Gastrocnemius medialis (tissue), 4 donors: ENCODE measurements at regions not wholly inside any gene's neighbourhood (a gene's known extent, or its start where the extent isn't known, plus 50 kb on each side); places are given as distances from the start of the nearest gene placed in this dataset.

ENCODE experiments used
- CTCF ChIP-seq, 5 experiments: fragments of 450-650 bp in 3 of 5; fragments of 200-600 bp in 2 of 5; sonication (generic) in 2 of 5; IDR thresholded peaks in 4 of 5; conservative IDR thresholded peaks in 1 of 5; 1 replicate in 4 of 5; 2 replicates in 1 of 5; pipeline ENCODE4 v1.5.1; 2016 to 2019; ENCODE audit warnings: antibody characterized with exemption in 5 of 5, mild to moderate bottlenecking in 3 of 5, moderate library complexity in 3 of 5
- POLR2A ChIP-seq, 2 donors: fragments of 450-650 bp; IDR thresholded peaks; one replicate each; pipeline ENCODE4 v1.6.1; 2017; ENCODE audit warnings: antibody characterized with exemption in 2 of 2, mild to moderate bottlenecking in 2 of 2, moderate library complexity in 2 of 2

GRCh38 chrX:39427492-39427891, 626.2 kb downstream of the MID1IP1 start:
- TF ChIP-seq POLR2A (IDR thresholded peaks at IDR 0.05) (no peak), CTCF (IDR thresholded peaks at IDR 0.05 in 4 of 5, conservative IDR thresholded peaks at IDR 0.05 in 1 of 5) (no peak)
